WTC11 (cell line): ENCODE measurements at regions not wholly inside any gene's neighbourhood (a gene's known extent, or its start where the extent isn't known, plus 50 kb on each side); places are given as distances from the start of the nearest gene placed in this dataset.

Experiments used
- ATAC-seq: fragments of 200-7000 bp; cut with Tn5 transposase; 2 replicates; pipeline ENCODE4 v1.10.0; 2021; ENCODE audit warnings: mild to moderate bottlenecking, moderate library complexity
- CTCF ChIA-PET: fragments of 300-600 bp; sonication (Branson Sonifier 250); formaldehyde crosslinking; loops from one replicate; lab custom pipeline; 2021; ENCODE audit warnings: antibody characterized with exemption; lab: Charles Lee
- POLR2A ChIA-PET: fragments of 350-600 bp; sonication (Branson Sonifier 250); formaldehyde crosslinking; loops from one replicate; lab custom pipeline; 2021; ENCODE audit warnings: antibody characterized with exemption; lab: Charles Lee
- DNase-seq: peaks from one replicate; pipeline ENCODE4 v3.0.0; 2021; ENCODE audit warnings: low spot score
- H3K27ac Mint-ChIP-seq: 2 replicates; pipeline ENCODE4 v1.8.0; 2021; ENCODE audit warnings: mixed read lengths
- H3K27me3 Mint-ChIP-seq: 2 replicates; pipeline ENCODE4 v1.8.0; 2021; ENCODE audit warnings: low read depth, mild to moderate bottlenecking, moderate library complexity, mixed read lengths
- H3K36me3 Mint-ChIP-seq: 2 replicates; pipeline ENCODE4 v1.8.0; 2021; ENCODE audit warnings: mixed read lengths
- H3K4me1 Mint-ChIP-seq: 2 replicates; pipeline ENCODE4 v1.8.0; 2022; ENCODE audit warnings: mixed read lengths
- H3K4me3 Mint-ChIP-seq: 2 replicates; pipeline ENCODE4 v1.8.0; 2021; ENCODE audit warnings: mild to moderate bottlenecking, moderate library complexity, mixed read lengths
- H3K9me3 Mint-ChIP-seq: 2 replicates; pipeline ENCODE4 v1.8.0; 2021; ENCODE audit warnings: mixed read lengths
- ATF1 ChIP-seq: sonication (generic); formaldehyde crosslinking; IDR thresholded peaks from 2 replicates; pipeline ENCODE4 v1.8.1; 2023; ENCODE audit warnings: mild to moderate bottlenecking, moderate library complexity, missing genetic modification reagents
- ATF3 ChIP-seq: sonication (generic); formaldehyde crosslinking; conservative IDR thresholded peaks from 2 replicates; pipeline ENCODE4 v1.8.1; 2022; ENCODE audit warnings: mild to moderate bottlenecking, missing genetic modification reagents
- CBFB ChIP-seq: sonication (generic); formaldehyde crosslinking; IDR thresholded peaks from 2 replicates; pipeline ENCODE4 v1.8.1; 2022; ENCODE audit warnings: mild to moderate bottlenecking, low read depth, missing genetic modification reagents
- CREB1 ChIP-seq: sonication (generic); formaldehyde crosslinking; IDR thresholded peaks from 2 replicates; pipeline ENCODE4 v1.8.0; 2023; ENCODE audit warnings: mild to moderate bottlenecking, missing genetic modification reagents
- CREM ChIP-seq: sonication (generic); formaldehyde crosslinking; IDR thresholded peaks from 2 replicates; pipeline ENCODE4 v1.8.1; 2022; ENCODE audit warnings: mild to moderate bottlenecking, missing genetic modification reagents, moderate library complexity
- FOXK1 ChIP-seq: sonication (generic); formaldehyde crosslinking; IDR thresholded peaks from 2 replicates; pipeline ENCODE4 v1.8.0; 2022; ENCODE audit warnings: mild to moderate bottlenecking, moderate library complexity, missing genetic modification reagents
- FOXP1 ChIP-seq: sonication (generic); formaldehyde crosslinking; IDR thresholded peaks from 2 replicates; pipeline ENCODE4 v1.8.0; 2022; ENCODE audit warnings: missing genetic modification reagents, mild to moderate bottlenecking, moderate library complexity, borderline replicate concordance
- GRHL2 ChIP-seq: fragments of 250-450 bp; sonication (Bioruptor Pico); IDR thresholded peaks from 2 replicates; pipeline ENCODE4 v1.8.0; 2022; ENCODE audit warnings: mild to moderate bottlenecking, moderate library complexity; ENCODE audit not compliant: insufficient replicate concordance, severe bottlenecking
- HMGXB4 ChIP-seq: sonication (generic); formaldehyde crosslinking; IDR thresholded peaks from 2 replicates; pipeline ENCODE4 v1.8.1; 2023; ENCODE audit warnings: mild to moderate bottlenecking, moderate library complexity, missing genetic modification reagents
- JAZF1 ChIP-seq: fragments of 250-450 bp; sonication (Bioruptor Pico); IDR thresholded peaks from 2 replicates; pipeline ENCODE4 v1.9.0; 2021; ENCODE audit warnings: moderate library complexity, mild to moderate bottlenecking, inconsistent platforms
- KAT7 ChIP-seq: sonication (generic); formaldehyde crosslinking; IDR thresholded peaks from 2 replicates; pipeline ENCODE4 v1.8.1; 2023; ENCODE audit warnings: missing genetic modification reagents, mild to moderate bottlenecking, borderline replicate concordance
- MYBL2 ChIP-seq: sonication (generic); formaldehyde crosslinking; IDR thresholded peaks from 2 replicates; pipeline ENCODE4 v1.8.1; 2023; ENCODE audit warnings: mild to moderate bottlenecking, moderate library complexity, missing genetic modification reagents
- NFYB ChIP-seq: sonication (generic); formaldehyde crosslinking; conservative IDR thresholded peaks from 2 replicates; pipeline ENCODE4 v1.8.0; 2022; ENCODE audit warnings: low read depth, missing genetic modification reagents
- NR1H2 ChIP-seq: sonication (generic); formaldehyde crosslinking; IDR thresholded peaks from 2 replicates; pipeline ENCODE4 v1.9.0; 2021; ENCODE audit warnings: mild to moderate bottlenecking, moderate library complexity, missing genetic modification reagents
- NR3C1 ChIP-seq: sonication (generic); formaldehyde crosslinking; conservative IDR thresholded peaks from 2 replicates; pipeline ENCODE4 v1.8.1; 2023; ENCODE audit warnings: low read depth, mild to moderate bottlenecking, missing genetic modification reagents
- PRDM15 ChIP-seq: sonication (generic); formaldehyde crosslinking; IDR thresholded peaks from 2 replicates; pipeline ENCODE4 v1.8.0; 2022; ENCODE audit warnings: missing genetic modification reagents
- RELA ChIP-seq: sonication (generic); formaldehyde crosslinking; IDR thresholded peaks from 2 replicates; pipeline ENCODE4 v1.8.1; 2022; ENCODE audit warnings: missing genetic modification reagents, mild to moderate bottlenecking, borderline replicate concordance
- RORB ChIP-seq: fragments of 250-450 bp; sonication (Bioruptor Pico); IDR thresholded peaks from 2 replicates; pipeline ENCODE4 v1.9.0; 2021; ENCODE audit warnings: mild to moderate bottlenecking
- STAT6 ChIP-seq: sonication (generic); formaldehyde crosslinking; conservative IDR thresholded peaks from 2 replicates; pipeline ENCODE4 v1.8.1; 2023; ENCODE audit warnings: mild to moderate bottlenecking, low read depth, missing genetic modification reagents, moderate library complexity
- TEAD4 ChIP-seq: sonication (generic); formaldehyde crosslinking; IDR thresholded peaks from 2 replicates; pipeline ENCODE4 v1.8.0; 2022; ENCODE audit warnings: mild to moderate bottlenecking, missing genetic modification reagents
- ZNF219 ChIP-seq: sonication (generic); formaldehyde crosslinking; IDR thresholded peaks from 2 replicates; pipeline ENCODE4 v1.8.0; 2023; ENCODE audit warnings: missing genetic modification reagents, mild to moderate bottlenecking, borderline replicate concordance
- ZNF423 ChIP-seq: fragments of 250-450 bp; sonication (Bioruptor Pico); IDR thresholded peaks from 2 replicates; pipeline ENCODE4 v2.1.2; 2022; ENCODE audit warnings: mild to moderate bottlenecking, moderate library complexity
- ZSCAN18 ChIP-seq: fragments of 250-450 bp; sonication (Bioruptor Pico); IDR thresholded peaks from 2 replicates; pipeline ENCODE4 v2.1.2; 2022; ENCODE audit warnings: mild to moderate bottlenecking, moderate library complexity

GRCh38 chr5:121049971-121050370, 585.9 kb downstream of the PRR16 start (continued):
- TF ChIP-seq ATF3 (CRISPR knock-in tag) (no peak), FOXP1 (CRISPR knock-in tag) (no peak), ZSCAN18 (CRISPR knock-in tag) (no peak), STAT6 (CRISPR knock-in tag) (no peak), NFYB (no peak), NR1H2 (CRISPR knock-in tag) (no peak)

- ChIA-PET CTCF (no interaction called here), POLR2A (no interaction called here)
- Mint-ChIP-seq H3K4me3 (no peak overlapping the region), H3K27me3 (no peaks in the 10 kb centered on the region), H3K27ac (no peak overlapping the region), H3K36me3 (no peaks in the 10 kb centered on the region), H3K9me3 (no peaks in the 10 kb centered on the region), H3K4me1 (peaks cover 8% of the 10 kb centered on the region)
- DNase-seq (no peak), ATAC-seq (no peak)
- TF ChIP-seq JAZF1 (no peak), KAT7 (no peak), GRHL2 (no peak), CBFB (CRISPR knock-in tag) (no peak), CREB1 (CRISPR knock-in tag) (no peak), ZNF423 (CRISPR knock-in tag) (no peak), TEAD4 (CRISPR knock-in tag) (no peak), NR3C1 (CRISPR knock-in tag) (no peak), HMGXB4 (CRISPR knock-in tag) (no peak), CREM (no peak), ATF1 (CRISPR knock-in tag) (no peak), RORB (CRISPR knock-in tag) (no peak), MYBL2 (no peak)
Measured at GRCh38 chr5:121053055-121053985, 589.2 kb downstream of the PRR16 start.

GRCh38 chr5:121055586-121055985, 591.5 kb downstream of the PRR16 start:
- H3K4me1 Mint-ChIP-seq: no peaks in the 10 kb centered on the region
- no peak for ATAC-seq
- no peak for DNase-seq
- CTCF ChIA-PET: no interaction called here
- H3K4me3 Mint-ChIP-seq: no peak overlapping the region
- no peaks in the 10 kb centered on the region for H3K27me3 Mint-ChIP-seq
- no peak overlapping the region for H3K27ac Mint-ChIP-seq
- no peaks in the 10 kb centered on the region for H3K9me3 Mint-ChIP-seq
- POLR2A ChIA-PET: no interaction called here
- H3K36me3 Mint-ChIP-seq: no peaks in the 10 kb centered on the region
- TF ChIP-seq PRDM15 (CRISPR knock-in tag): no peak
- TF ChIP-seq RELA (CRISPR knock-in tag): no peak
- no peak for TF ChIP-seq FOXK1
- no peak for TF ChIP-seq ZNF219 (CRISPR knock-in tag)
